ENCODE measurements at regions not wholly inside any gene's neighbourhood (a gene's known extent, or its start where the extent isn't known, plus 50 kb on each side); places are given as distances from the start of the nearest gene placed in this dataset.

DNA sequence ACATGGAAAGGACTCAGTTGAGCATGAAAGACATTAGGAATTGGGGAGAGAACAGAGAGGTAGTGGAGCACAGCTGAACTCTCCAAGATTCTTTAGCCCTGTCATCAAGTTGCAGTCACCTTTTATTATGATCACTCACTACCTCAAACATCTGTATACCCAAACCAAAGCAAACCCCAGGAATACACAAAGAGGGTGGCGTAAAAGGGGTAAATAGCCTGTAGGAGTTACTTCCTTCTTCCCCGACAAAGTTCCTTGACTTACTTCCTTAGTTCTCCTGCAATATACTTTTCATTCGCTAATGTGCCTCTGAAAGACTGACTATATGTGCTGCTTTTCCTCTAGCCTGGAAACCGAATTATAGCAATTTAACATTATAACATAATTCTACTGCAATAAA is 159.9 kb downstream of the SPRY1 start:
- TF ChIP-seq, protein P1, sequence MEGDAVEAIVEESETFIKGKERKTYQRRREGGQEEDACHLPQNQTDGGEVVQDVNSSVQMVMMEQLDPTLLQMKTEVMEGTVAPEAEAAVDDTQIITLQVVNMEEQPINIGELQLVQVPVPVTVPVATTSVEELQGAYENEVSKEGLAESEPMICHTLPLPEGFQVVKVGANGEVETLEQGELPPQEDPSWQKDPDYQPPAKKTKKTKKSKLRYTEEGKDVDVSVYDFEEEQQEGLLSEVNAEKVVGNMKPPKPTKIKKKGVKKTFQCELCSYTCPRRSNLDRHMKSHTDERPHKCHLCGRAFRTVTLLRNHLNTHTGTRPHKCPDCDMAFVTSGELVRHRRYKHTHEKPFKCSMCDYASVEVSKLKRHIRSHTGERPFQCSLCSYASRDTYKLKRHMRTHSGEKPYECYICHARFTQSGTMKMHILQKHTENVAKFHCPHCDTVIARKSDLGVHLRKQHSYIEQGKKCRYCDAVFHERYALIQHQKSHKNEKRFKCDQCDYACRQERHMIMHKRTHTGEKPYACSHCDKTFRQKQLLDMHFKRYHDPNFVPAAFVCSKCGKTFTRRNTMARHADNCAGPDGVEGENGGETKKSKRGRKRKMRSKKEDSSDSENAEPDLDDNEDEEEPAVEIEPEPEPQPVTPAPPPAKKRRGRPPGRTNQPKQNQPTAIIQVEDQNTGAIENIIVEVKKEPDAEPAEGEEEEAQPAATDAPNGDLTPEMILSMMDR (IDR thresholded peaks at IDR 0.05) = no peak
- no peak for TF ChIP-seq POLR2A (IDR thresholded peaks at IDR 0.05)
